Prostate gland (tissue), 2 donors: ENCODE measurements at regions not wholly inside any gene's neighbourhood (a gene's known extent, or its start where the extent isn't known, plus 50 kb on each side); places are given as distances from the start of the nearest gene placed in this dataset.

Experiments used
- DNase-seq: peaks from one replicate; pipeline ENCODE4 v3.0.0-alpha.2; 2019; ENCODE audit warnings: low spot score
- H3K27ac ChIP-seq, 2 donors: fragments of 200-600 bp; sonication (generic); 2 replicates each; pipeline ENCODE4 v1.5.1; 2017 to 2019
- H3K27me3 ChIP-seq: fragments of 200-600 bp; sonication (generic); replicated peaks from 2 replicates; pipeline ENCODE4 v1.5.1; 2019; ENCODE audit not compliant: insufficient read depth
- H3K36me3 ChIP-seq, 2 donors: fragments of 200-600 bp; sonication (generic); 1 replicate in 1 of 2; 2 replicates in 1 of 2; pipeline versions ENCODE4 v1.5.1 to v1.8.1; 2017 to 2019
- H3K4me1 ChIP-seq: fragments of 200-600 bp; sonication (generic); replicated peaks from 2 replicates; pipeline ENCODE4 v1.5.1; 2019
- H3K4me3 ChIP-seq, 2 donors: fragments of 200-600 bp; sonication (generic); 2 replicates each; pipeline ENCODE4 v1.5.1; 2017 to 2019
- H3K9me3 ChIP-seq: fragments of 200-600 bp; sonication (generic); 2 replicates; pipeline ENCODE4 v1.5.1; 2017
- POLR2A ChIP-seq: fragments of 450-650 bp; IDR thresholded peaks from one replicate; pipeline ENCODE4 v1.6.1; 2016; ENCODE audit warnings: antibody characterized with exemption, mild to moderate bottlenecking
- POLR2AphosphoS5 ChIP-seq: sonication (generic); formaldehyde crosslinking; IDR thresholded peaks from one replicate; pipeline ENCODE4 v1.6.1; 2017; ENCODE audit warnings: antibody characterized with exemption
- WGBS: methylation state at CpG from one replicate; pipeline ENCODE4 v1.1.5; 2018; 5-methylcytosine and 5-hydroxymethylcytosine counted together
- intact Hi-C: fragments of 100-400 bp; cut with DNase I; formaldehyde crosslinking; loops from one replicate; pipeline ENCODE4 v1.14.2; 2022
- TF ChIP-seq, protein P1 (sequence below), 4 experiments: fragments of 200-600 bp in 2 of 4; fragments of 450-650 bp in 2 of 4; sonication (generic) in 2 of 4; IDR thresholded peaks; 1 replicate in 3 of 4; 2 replicates in 1 of 4; pipeline ENCODE4 v1.5.1; 2016 to 2019; ENCODE audit warnings: antibody characterized with exemption in 4 of 4, mild to moderate bottlenecking in 2 of 4, moderate library complexity in 2 of 4

DNA sequence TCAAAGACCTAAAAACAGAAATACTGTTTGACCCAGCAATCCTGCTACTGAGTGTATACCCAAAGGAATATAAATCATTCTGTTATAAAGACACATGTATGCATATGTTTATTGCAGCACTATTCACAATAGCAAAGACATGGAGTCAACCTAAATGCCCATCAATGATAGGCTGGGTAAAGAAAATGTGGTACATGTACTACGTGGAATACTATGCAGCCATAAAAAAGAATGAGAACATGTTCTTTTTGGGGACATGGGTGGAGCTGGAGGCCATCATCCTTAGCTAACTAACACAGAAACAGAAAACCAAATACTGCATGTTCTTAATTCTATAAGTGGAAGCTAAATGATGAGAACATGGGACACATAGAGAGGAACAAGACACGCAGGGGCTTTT lies 155.2 kb upstream of the KCNJ16 start:
- Histone ChIP-seq H3K27me3 (no peaks in the 10 kb centered on the region), H3K27ac (no peak overlapping the region), H3K9me3 (no peaks in the 10 kb centered on the region), H3K4me3 (no peak overlapping the region), H3K36me3 (no peaks in the 10 kb centered on the region), H3K4me1 (no peaks in the 10 kb centered on the region)
- no peak for DNase-seq
- no peak for TF ChIP-seq POLR2A
- TF ChIP-seq POLR2AphosphoS5 = no peak
- TF ChIP-seq, protein P1, sequence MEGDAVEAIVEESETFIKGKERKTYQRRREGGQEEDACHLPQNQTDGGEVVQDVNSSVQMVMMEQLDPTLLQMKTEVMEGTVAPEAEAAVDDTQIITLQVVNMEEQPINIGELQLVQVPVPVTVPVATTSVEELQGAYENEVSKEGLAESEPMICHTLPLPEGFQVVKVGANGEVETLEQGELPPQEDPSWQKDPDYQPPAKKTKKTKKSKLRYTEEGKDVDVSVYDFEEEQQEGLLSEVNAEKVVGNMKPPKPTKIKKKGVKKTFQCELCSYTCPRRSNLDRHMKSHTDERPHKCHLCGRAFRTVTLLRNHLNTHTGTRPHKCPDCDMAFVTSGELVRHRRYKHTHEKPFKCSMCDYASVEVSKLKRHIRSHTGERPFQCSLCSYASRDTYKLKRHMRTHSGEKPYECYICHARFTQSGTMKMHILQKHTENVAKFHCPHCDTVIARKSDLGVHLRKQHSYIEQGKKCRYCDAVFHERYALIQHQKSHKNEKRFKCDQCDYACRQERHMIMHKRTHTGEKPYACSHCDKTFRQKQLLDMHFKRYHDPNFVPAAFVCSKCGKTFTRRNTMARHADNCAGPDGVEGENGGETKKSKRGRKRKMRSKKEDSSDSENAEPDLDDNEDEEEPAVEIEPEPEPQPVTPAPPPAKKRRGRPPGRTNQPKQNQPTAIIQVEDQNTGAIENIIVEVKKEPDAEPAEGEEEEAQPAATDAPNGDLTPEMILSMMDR (IDR thresholded peaks at IDR 0.05) = no peak
- WGBS = 98% methylated on average over 2 of the region's 2 CpGs
- intact Hi-C loops = no loop called here

DNA sequence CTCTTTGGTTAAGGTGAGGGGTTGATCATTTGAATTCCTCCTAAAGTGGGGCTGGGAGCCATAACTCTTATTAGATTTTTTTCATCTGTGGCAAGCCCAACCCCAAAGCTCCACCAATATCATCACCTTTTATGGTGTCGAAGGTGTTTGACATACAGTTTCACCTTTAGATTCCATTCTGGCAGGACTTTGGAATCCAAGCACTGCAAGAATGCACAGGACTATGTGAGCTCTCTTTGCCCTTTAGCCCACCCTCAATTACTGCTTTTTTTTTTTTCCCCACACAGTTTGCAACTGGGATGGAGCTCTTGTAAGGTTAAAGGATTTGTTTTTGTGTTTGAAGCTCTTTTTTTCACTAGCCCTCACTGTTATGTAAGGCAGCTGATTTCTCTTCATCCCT lies 154.0 kb upstream of the KCNJ16 start:
- intact Hi-C loops = no loop called here
- H3K27ac ChIP-seq = no peak overlapping the region
- WGBS = 73% methylated on average over 1 of the region's 1 CpG
- no peaks in the 10 kb centered on the region for H3K9me3 ChIP-seq
- no peak for DNase-seq
- H3K4me1 ChIP-seq = no peaks in the 10 kb centered on the region
- H3K4me3 ChIP-seq = no peak overlapping the region
- H3K36me3 ChIP-seq = no peaks in the 10 kb centered on the region
- no peak for TF ChIP-seq POLR2AphosphoS5
- TF ChIP-seq, protein P1 (IDR thresholded peaks at IDR 0.05) = no peak
- no peak for TF ChIP-seq POLR2A
- no peaks in the 10 kb centered on the region for H3K27me3 ChIP-seq

DNA sequence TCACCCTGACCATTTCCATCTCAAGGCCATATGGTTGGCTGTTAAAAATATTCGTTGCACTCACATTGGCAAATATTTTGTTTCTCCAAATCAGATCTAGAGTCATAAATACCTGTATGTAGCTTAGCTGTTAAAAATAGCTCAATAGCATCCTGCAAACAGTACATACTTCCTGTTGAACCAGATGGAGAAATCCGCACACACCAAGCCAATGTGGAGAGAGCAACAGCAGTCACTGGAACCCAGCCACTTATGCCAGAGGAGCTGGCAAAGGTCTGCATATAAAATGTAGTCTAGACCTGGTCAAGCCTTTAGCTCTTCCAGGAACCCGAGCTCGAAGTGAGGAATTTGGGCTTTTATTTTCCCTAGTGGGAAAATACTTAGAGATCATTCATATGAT lies 146.4 kb upstream of the KCNJ16 start:
- no peaks in the 10 kb centered on the region for H3K4me1 ChIP-seq
- no peak for TF ChIP-seq POLR2A
- TF ChIP-seq, protein P1 (IDR thresholded peaks at IDR 0.05) = no peak
- no peak for TF ChIP-seq POLR2AphosphoS5
- intact Hi-C loops = no loop called here
- H3K9me3 ChIP-seq = no peaks in the 10 kb centered on the region
- 55% methylated on average over 4 of the region's 4 CpGs for WGBS
- no peaks in the 10 kb centered on the region for H3K36me3 ChIP-seq
- no peaks in the 10 kb centered on the region for H3K27me3 ChIP-seq
- H3K4me3 ChIP-seq = no peak overlapping the region
- H3K27ac ChIP-seq = no peak overlapping the region
- DNase-seq = peak; percentile 12

DNA sequence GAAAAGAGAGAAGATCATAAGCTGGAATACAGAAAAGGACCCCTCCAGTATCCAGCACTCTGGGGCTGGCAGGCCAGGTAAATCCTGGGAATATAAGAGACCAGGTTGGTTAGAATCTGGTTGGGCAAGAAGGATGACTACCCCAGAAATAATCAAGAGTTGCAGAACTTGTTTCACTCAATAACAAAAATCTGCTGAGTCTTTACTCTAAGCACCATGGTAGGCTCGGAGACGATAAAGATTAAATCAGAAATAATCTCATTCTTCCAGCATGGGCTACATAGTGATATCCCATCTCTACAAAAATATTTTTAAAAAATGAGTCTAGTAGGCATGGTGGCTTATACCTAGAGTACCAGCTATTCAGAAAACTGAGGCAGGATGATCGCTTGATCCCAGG lies 138.0 kb upstream of the KCNJ16 start:
- no peak for DNase-seq
- H3K27ac ChIP-seq = no peak overlapping the region
- no peaks in the 10 kb centered on the region for H3K4me1 ChIP-seq
- H3K36me3 ChIP-seq = no peaks in the 10 kb centered on the region
- H3K4me3 ChIP-seq = no peak overlapping the region
- 56% methylated on average over 3 of the region's 3 CpGs for WGBS
- no peaks in the 10 kb centered on the region for H3K27me3 ChIP-seq
- H3K9me3 ChIP-seq = no peaks in the 10 kb centered on the region
- no peak for TF ChIP-seq POLR2AphosphoS5
- TF ChIP-seq, protein P1 (IDR thresholded peaks at IDR 0.05) = no peak
- TF ChIP-seq POLR2A = no peak
- intact Hi-C loops = no loop called here

DNA sequence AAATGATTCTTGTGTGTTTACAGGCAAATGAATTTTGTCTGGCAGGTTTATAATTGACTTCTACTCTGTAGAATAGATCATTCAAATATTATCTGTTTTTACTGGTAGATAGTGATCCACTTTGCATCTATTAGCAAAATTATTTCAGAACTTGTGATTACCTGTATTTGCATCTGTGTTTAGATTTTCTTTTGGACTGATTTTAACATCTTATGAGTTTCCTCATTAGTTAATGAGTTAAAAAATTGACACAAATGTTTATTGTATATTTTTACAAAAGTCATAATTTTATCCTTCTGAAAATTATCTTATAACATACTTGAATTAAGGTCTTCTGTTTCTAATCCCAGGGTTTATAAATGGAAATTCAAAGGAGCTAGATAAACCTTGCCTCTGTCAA lies 132.0 kb upstream of the KCNJ16 start:
- intact Hi-C loops = no loop called here
- H3K4me1 ChIP-seq = no peaks in the 10 kb centered on the region
- no peaks in the 10 kb centered on the region for H3K27me3 ChIP-seq
- DNase-seq = no peak
- no peaks in the 10 kb centered on the region for H3K9me3 ChIP-seq
- H3K4me3 ChIP-seq = no peak overlapping the region
- no peak overlapping the region for H3K27ac ChIP-seq
- TF ChIP-seq, protein P1 (IDR thresholded peaks at IDR 0.05) = no peak
- TF ChIP-seq POLR2AphosphoS5 = no peak
- no peak for TF ChIP-seq POLR2A
- H3K36me3 ChIP-seq = no peaks in the 10 kb centered on the region
